Thyroid gland (tissue), 4 donors: ENCODE measurements at regions not wholly inside any gene's neighbourhood (a gene's known extent, or its start where the extent isn't known, plus 50 kb on each side); places are given as distances from the start of the nearest gene placed in this dataset.

ENCODE experiments used
- DNase-seq, 2 donors: peaks; one replicate each; pipeline ENCODE4 v3.0.0-alpha.2; 2019
- H3K27ac ChIP-seq, 3 donors: fragments of 200-600 bp; sonication (generic); 1 replicate in 2 of 3; 2 replicates in 1 of 3; pipeline ENCODE4 v1.5.1; 2016 to 2019; ENCODE audit warnings: mild to moderate bottlenecking in 1 of 3, moderate library complexity in 1 of 3
- H3K27me3 ChIP-seq: fragments of 200-600 bp; sonication (generic); one replicate; pipeline ENCODE4 v1.5.1; 2019
- H3K36me3 ChIP-seq, 2 donors: fragments of 200-600 bp; sonication (generic); one replicate each; pipeline ENCODE4 v1.5.1; 2016 to 2019
- H3K4me1 ChIP-seq, 2 donors: fragments of 200-600 bp; sonication (generic); one replicate each; pipeline ENCODE4 v1.5.1; 2017 to 2019
- H3K4me3 ChIP-seq, 3 donors: fragments of 200-600 bp; sonication (generic); replicated peaks in 1 of 3; 1 replicate in 2 of 3; 2 replicates in 1 of 3; pipeline ENCODE4 v1.5.1; 2016; ENCODE audit warnings: mild to moderate bottlenecking in 1 of 3
- H3K9me3 ChIP-seq: fragments of 200-600 bp; sonication (generic); one replicate; pipeline ENCODE4 v1.5.1; 2017
- CTCF ChIP-seq, 6 experiments: fragments of 200-600 bp in 3 of 6; fragments of 450-650 bp in 3 of 6; sonication (generic) in 3 of 6; IDR thresholded peaks; one replicate each; pipeline ENCODE4 v1.5.1; 2016 to 2019; ENCODE audit warnings: antibody characterized with exemption in 6 of 6, mild to moderate bottlenecking in 2 of 6, inconsistent platforms in 1 of 6, moderate library complexity in 1 of 6
- POLR2A ChIP-seq, 2 donors: fragments of 450-650 bp; IDR thresholded peaks; one replicate each; pipeline ENCODE4 v1.6.1; 2017; ENCODE audit warnings: antibody characterized with exemption in 2 of 2, mild to moderate bottlenecking in 2 of 2, moderate library complexity in 1 of 2
- WGBS, 2 donors: methylation state at CpG; one replicate each; pipeline ENCODE4 v1.1.5; 2017; 5-methylcytosine and 5-hydroxymethylcytosine counted together
- intact Hi-C: fragments of 100-400 bp; cut with DNase I; formaldehyde crosslinking; loops from one replicate; pipeline ENCODE4 v1.15.1; 2023

- Histone ChIP-seq H3K9me3 (no peaks in the 10 kb centered on the region), H3K4me3 (no peak overlapping the region), H3K4me1 (no peaks in the 10 kb centered on the region), H3K27me3 (no peaks in the 10 kb centered on the region), H3K27ac (no peak overlapping the region), H3K36me3 (no peaks in the 10 kb centered on the region)
- intact Hi-C loops, result no loop called here
- TF ChIP-seq POLR2A (IDR thresholded peaks at IDR 0.05) (no peak), CTCF (IDR thresholded peaks at IDR 0.05) (no peak)
- WGBS, 2 donors, result 65 to 86% methylated on average over 4 to 6 of the region's 7 CpGs
- DNase-seq, result no peak
Observed at GRCh38 chrX:40298069-40298468, 200.3 kb upstream of the BCOR start.

GRCh38 chrX:40291553-40291952, 193.8 kb upstream of the BCOR start:
- Histone ChIP-seq H3K4me3 (no peak overlapping the region), H3K27ac (no peak overlapping the region), H3K9me3 (no peaks in the 10 kb centered on the region), H3K4me1 (no peaks in the 10 kb centered on the region), H3K36me3 (no peaks in the 10 kb centered on the region), H3K27me3 (no peaks in the 10 kb centered on the region)
- TF ChIP-seq POLR2A (IDR thresholded peaks at IDR 0.05) (no peak), CTCF (IDR thresholded peaks at IDR 0.05) (no peak)
- 94 to 100% methylated on average over 1 to 2 of the region's 2 CpGs for WGBS, 2 donors
- intact Hi-C loops, result no loop called here
- no peak for DNase-seq

- H3K36me3 ChIP-seq, result no peaks in the 10 kb centered on the region
- 81 to 95% methylated on average over 6 to 7 of the region's 7 CpGs for WGBS, 2 donors
- no peak for DNase-seq
- TF ChIP-seq POLR2A (IDR thresholded peaks at IDR 0.05) (no peak), CTCF (IDR thresholded peaks at IDR 0.05) (no peak)
- H3K27ac ChIP-seq, result no peak overlapping the region
- intact Hi-C loops, result no loop called here
- no peaks in the 10 kb centered on the region for H3K27me3 ChIP-seq
- no peaks in the 10 kb centered on the region for H3K4me1 ChIP-seq
- no peak overlapping the region for H3K4me3 ChIP-seq
- no peaks in the 10 kb centered on the region for H3K9me3 ChIP-seq
Observed at GRCh38 chrX:40290517-40290916, 192.8 kb upstream of the BCOR start.

DNA sequence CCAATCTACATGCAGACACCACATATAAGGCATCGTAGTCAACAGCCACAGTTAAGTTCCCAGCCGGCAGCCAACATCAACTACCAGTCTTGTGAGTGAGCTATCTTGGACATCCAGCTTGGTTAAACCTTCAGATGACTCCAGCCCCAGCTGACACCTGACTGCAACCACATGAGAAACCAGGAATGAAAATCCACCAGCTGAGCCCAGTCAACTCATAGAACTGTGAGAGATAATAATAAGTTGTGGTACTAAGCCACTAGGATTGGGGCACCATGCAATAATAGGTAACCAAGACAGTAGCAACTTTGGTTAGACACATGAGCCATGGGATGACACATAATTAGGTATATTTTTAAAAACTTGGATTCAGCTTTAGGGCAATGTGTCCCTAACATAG, 188.1 kb upstream of the BCOR start:
- Histone ChIP-seq H3K4me1 (no peaks in the 10 kb centered on the region), H3K27me3 (no peaks in the 10 kb centered on the region), H3K9me3 (no peaks in the 10 kb centered on the region), H3K36me3 (no peaks in the 10 kb centered on the region), H3K4me3 (no peak overlapping the region), H3K27ac (no peak overlapping the region)
- no peak for DNase-seq
- intact Hi-C loops, result no loop called here
- no peak for TF ChIP-seq CTCF (IDR thresholded peaks at IDR 0.05)
- TF ChIP-seq POLR2A (IDR thresholded peaks at IDR 0.05), result no peak
- WGBS, 2 donors, result 94 to 100% methylated on average over 2 of the region's 2 CpGs

DNA sequence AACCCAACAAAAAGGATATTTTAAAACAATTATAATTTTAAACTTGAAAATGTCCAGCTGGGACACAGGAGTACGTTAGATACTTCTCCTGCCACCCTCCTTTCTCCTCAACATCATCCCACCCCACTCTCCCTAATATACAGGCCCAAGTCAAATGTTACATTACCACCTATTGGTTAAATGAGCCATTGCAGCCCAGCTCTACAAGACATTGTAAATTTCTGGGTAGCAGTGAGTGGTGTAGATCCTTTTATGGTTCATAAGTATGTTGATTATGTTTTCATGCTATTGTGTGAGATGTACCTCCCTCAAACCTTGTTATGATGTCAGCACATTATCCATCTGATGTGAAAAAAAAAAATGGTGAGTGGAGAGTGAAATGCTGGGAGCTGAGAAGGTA, 187.1 kb upstream of the BCOR start:
- 88 to 100% methylated on average over 1 of the region's 1 CpG for WGBS, 2 donors
- H3K27ac ChIP-seq, result no peak overlapping the region
- TF ChIP-seq CTCF (IDR thresholded peaks at IDR 0.05) (no peak), POLR2A (IDR thresholded peaks at IDR 0.05) (no peak)
- H3K9me3 ChIP-seq, result no peaks in the 10 kb centered on the region
- no peak overlapping the region for H3K4me3 ChIP-seq
- no peaks in the 10 kb centered on the region for H3K27me3 ChIP-seq
- no peak for DNase-seq
- intact Hi-C loops, result no loop called here
- H3K36me3 ChIP-seq, result no peaks in the 10 kb centered on the region
- no peaks in the 10 kb centered on the region for H3K4me1 ChIP-seq
